IMR-90 (cell line): ENCODE measurements at regions not wholly inside any gene's neighbourhood (a gene's known extent, or its start where the extent isn't known, plus 50 kb on each side); places are given as distances from the start of the nearest gene placed in this dataset.

Source experiments
- BHLHE40 ChIP-seq: fragments of 150-350 bp; IDR thresholded peaks from 2 replicates; pipeline ENCODE4 v1.6.1; 2016; ENCODE audit warnings: mild to moderate bottlenecking, low read depth, low read length
- CEBPB ChIP-seq: IDR thresholded peaks from 2 replicates; pipeline ENCODE4 v1.6.1; 2012; ENCODE audit warnings: low read depth, low read length, improper control_type of control experiment
- CTCF ChIP-seq: conservative IDR thresholded peaks from 2 replicates; pipeline ENCODE4 v1.5.1; 2012; ENCODE audit warnings: mild to moderate bottlenecking, low read depth, low read length, improper control_type of control experiment
- ELK1 ChIP-seq: fragments of 150-350 bp; IDR thresholded peaks from 2 replicates; pipeline ENCODE4 v1.6.1; 2016; ENCODE audit warnings: low read depth, mild to moderate bottlenecking, low read length, moderate library complexity, borderline replicate concordance
- MAFK ChIP-seq: IDR thresholded peaks from 2 replicates; pipeline ENCODE4 v1.6.1; 2012; ENCODE audit warnings: low read depth, low read length, improper control_type of control experiment
- MXI1 ChIP-seq: IDR thresholded peaks from 2 replicates; pipeline ENCODE4 v1.6.1; 2012; ENCODE audit warnings: low read depth, mild to moderate bottlenecking, low read length, moderate library complexity, borderline replicate concordance
- POLR2A ChIP-seq: IDR thresholded peaks from 2 replicates; pipeline ENCODE4 v1.6.1; 2012; ENCODE audit warnings: mild to moderate bottlenecking, low read depth, low read length
- RAD21 ChIP-seq: IDR thresholded peaks from 2 replicates; pipeline ENCODE4 v1.6.1; 2012; ENCODE audit warnings: low read length, improper control_type of control experiment
- RCOR1 ChIP-seq: IDR thresholded peaks from 2 replicates; pipeline ENCODE4 v1.6.1; 2012; ENCODE audit warnings: mild to moderate bottlenecking, low read length, improper control_type of control experiment; ENCODE audit not compliant: insufficient replicate concordance
- RFX5 ChIP-seq: IDR thresholded peaks from 2 replicates; pipeline ENCODE4 v1.8.0; 2012; ENCODE audit warnings: low read depth, mild to moderate bottlenecking, low read length, moderate library complexity
- SMC3 ChIP-seq: fragments of 150-350 bp; IDR thresholded peaks from 2 replicates; pipeline ENCODE4 v1.6.1; 2016; ENCODE audit warnings: low read depth, mild to moderate bottlenecking, antibody characterized with exemption, low read length, moderate library complexity
- USF2 ChIP-seq: fragments of 150-350 bp; IDR thresholded peaks from 2 replicates; pipeline ENCODE4 v1.6.1; 2017; ENCODE audit warnings: mild to moderate bottlenecking, antibody characterized with exemption, low read length, low read depth

- TF ChIP-seq BHLHE40 (no peak), POLR2A (no peak), CTCF (no peak), RAD21 (no peak), USF2 (no peak), SMC3 (no peak), RCOR1 (no peak), RFX5 (no peak), MXI1 (no peak), ELK1 (no peak), MAFK (no peak), CEBPB (no peak)
These were observed 1424.4 kb downstream of the CDH8 start for GRCh38 chr16:60611844-60612243.
